Ramos (cell line): ENCODE measurements at regions not wholly inside any gene's neighbourhood (a gene's known extent, or its start where the extent isn't known, plus 50 kb on each side); places are given as distances from the start of the nearest gene placed in this dataset.

Source experiments
- in situ Hi-C: fragments of 300-500 bp; cut with MboI; formaldehyde crosslinking; loops from one replicate; pipeline ENCODE4 v1.14.3; 2022; ENCODE audit warnings: low sequenced_read_pairs; ENCODE audit not compliant: unreplicated experiment

DNA sequence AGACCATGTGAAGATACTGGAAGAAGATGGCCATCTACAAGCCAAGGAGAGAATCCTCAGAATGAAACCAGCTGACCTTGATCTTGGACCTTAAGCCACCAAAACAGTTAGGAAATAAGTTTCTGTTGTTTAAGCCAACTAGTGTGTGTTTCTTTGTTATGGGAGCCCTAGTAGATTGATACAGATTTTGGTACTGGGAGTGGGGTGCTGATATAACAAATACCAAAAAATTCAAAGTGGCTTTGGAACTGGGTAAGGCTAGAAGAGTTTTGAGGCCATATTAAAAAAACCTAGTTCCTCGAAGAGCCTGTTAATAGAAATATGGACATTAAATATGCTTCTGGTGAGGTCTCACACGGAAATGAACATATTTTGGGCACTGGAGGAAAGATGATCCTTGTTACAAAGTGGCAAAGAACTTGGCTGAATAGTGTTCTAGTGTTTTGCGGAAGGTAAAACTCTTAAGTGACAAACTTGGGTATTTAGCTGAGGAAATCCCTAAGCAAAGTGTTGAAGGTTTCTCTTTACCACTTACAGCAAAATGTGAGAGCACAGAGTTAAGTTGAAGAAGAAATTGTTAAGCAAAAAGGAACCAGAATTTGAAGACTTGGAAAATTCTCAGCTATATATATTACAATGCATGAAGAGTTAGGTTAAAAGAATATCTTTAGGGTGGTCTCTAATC is 55.1 kb upstream of the CD83 start:
- in situ Hi-C loops = no loop called here

DNA sequence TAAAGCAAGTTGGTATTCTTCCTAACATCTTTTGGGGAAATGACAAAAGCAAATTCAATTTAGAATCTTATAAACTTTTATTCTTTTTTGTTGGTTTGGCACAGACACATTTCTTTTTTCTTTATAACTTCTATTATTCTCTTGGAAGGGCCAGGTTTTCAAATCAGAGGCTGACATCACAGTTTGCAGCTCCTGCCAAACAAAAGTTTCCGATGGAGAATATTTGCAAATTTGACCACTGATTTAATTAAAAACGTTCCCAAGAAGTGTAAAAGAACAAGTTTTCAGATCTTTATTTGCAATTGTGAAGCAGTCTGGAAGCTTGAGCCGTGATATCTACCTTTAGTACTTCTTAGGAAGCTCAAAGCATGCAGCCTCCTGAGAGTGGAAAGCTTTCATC is 53.8 kb upstream of the CD83 start:
- in situ Hi-C loops = no loop called here

DNA sequence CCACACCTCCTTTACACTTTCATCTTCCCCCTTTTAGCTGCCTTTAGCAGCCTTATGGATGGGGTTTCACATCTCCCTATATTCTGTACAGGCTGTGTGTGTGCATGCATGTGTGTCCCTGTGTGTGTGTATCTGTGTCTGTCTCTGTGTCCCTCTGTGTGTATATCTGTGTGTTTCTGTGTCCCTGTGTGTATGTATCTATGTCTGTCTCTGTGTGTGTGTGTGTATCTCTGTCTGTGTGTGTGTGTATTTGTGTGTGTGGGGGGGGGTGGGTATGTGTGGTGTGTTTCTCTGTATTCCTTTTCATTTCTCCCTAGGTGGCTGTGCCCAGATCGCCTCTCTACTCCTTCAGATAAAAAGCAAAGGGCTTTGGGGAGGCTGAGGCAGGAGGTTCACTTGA is 52.2 kb upstream of the CD83 start:
- in situ Hi-C loops = no loop called here

DNA sequence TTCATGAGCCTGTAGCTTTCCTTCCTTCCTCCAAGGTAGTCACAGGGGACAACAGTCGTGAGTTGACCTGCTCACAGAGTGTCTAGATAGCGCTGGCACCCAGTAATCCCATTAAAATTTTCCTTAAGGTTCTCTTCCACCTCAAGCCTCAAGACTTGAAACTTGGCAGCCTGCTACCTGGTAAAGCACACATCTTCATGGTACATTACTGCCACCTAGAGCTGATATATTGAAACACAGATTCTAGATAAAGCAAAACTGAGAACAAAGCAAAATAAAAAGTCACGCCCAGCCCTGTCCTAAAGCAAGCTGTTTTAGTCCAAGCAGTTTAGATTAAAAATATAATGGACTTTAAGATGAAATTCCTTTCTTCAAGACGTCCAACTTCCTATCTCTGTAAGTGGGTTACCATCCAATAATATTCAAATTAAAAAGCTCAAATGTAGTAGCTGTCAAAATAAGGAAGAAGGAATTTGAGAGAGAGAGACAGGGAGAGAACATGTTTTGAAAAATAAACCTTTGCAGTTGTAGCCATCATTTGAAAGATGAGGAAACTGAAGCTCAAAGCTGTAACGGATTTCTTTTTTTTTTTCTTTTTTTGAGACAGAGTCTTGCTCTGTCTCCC is 50.7 kb upstream of the CD83 start:
- in situ Hi-C loops = no loop called here

DNA sequence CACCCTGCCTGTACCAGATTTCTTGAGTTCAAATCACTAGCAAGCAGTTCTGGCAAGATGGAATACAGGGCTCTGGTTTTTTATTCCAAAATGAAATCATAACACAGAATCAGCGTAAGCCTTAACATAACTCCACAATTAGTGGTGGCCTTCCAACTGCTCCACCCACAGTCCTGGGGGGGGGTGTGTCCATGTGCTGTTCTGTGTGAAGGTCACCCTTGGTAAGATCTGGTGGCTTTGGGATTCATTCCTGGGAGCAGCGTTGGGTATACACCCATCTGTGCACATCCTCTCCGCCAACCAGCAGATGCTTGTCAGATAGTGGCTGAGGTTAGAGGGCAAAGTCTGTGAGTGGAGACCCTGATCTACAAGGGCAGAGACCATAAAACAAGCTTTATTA is 49.9 kb upstream of the CD83 start:
- in situ Hi-C loops = no loop called here
